GM19324 (cell line): ENCODE measurements at regions not wholly inside any gene's neighbourhood (a gene's known extent, or its start where the extent isn't known, plus 50 kb on each side); places are given as distances from the start of the nearest gene placed in this dataset.
A peak's percentile ranks its signal among the peaks of the same experiment; 100 is the strongest.
"Not testable (repeated sequence)": the region's sequence is repeated elsewhere in the genome, so short reads cannot be mapped to it uniquely, and the experiment has no call there.

Experiments
- ATAC-seq: cut with Tn5 transposase; IDR thresholded peaks from one replicate; pipeline ENCODE4 v1.9.1; 2021; ENCODE audit warnings: mild to moderate bottlenecking, moderate library complexity; ENCODE audit not compliant: unreplicated experiment, low FRiP score

GRCh38 chr3:3902161-3902560, 102.9 kb downstream of the LRRN1 start:
- no peak for ATAC-seq

DNA sequence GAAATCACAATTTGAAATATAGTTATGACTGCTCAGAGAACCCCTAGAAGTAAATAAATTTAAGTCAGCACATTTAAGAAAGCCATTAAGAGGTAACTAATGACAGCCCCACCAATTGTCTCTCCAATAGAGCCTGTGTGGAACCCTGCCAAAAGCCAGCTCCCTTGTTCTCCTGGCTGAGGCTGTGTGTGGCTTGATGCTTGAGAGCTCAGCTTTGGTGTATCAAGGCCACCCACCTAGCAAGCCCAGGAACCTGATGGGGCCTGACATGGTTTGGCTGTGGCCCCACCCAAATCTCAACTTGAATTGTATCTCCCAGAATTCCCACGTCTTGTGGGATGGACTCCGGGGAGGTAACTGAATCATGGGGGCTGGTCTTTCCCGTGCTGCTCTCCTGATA, 106.9 kb downstream of the LRRN1 start:
- no peak for ATAC-seq

DNA sequence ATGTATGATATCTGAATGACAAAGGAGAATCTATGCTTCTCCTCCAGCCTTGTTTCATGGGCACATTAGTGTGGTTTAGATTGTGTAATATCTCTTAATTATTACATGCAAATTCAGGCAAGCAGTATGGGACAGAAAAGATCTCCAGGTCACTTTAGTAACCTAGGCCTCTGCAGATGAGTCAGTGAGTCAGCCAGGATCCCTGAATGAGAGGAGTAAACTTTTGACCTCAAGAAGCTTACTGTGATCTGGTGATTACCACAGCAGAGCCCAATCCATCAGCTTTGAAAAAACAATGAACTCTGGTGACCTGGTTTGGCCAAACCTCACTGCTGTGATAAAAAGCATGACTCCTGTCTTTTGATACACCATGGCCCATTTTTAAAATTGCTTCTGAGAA, 107.8 kb downstream of the LRRN1 start:
- ATAC-seq: no peak

DNA sequence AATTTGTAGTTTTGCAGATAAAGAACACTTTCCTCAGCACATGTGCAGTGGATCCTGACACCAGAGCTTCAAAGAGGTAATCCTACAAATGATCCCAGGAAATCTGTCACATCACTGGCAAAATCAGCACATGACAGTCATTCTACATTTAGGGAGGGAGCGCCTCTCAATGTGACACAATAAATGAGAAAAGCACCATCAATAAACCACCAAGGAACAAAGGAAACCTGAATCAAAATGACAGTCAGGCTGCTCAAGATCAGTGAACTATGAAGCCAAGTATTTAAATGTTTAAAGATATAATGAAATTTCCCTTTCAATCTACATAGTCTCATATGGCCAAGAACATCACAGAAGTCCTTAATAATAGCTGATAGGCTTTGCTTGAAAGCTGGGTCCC, 119.5 kb downstream of the LRRN1 start:
- ATAC-seq: no peak

- ATAC-seq: no peak
Measured at GRCh38 chr3:3919316-3919715, 120.1 kb downstream of the LRRN1 start.

DNA sequence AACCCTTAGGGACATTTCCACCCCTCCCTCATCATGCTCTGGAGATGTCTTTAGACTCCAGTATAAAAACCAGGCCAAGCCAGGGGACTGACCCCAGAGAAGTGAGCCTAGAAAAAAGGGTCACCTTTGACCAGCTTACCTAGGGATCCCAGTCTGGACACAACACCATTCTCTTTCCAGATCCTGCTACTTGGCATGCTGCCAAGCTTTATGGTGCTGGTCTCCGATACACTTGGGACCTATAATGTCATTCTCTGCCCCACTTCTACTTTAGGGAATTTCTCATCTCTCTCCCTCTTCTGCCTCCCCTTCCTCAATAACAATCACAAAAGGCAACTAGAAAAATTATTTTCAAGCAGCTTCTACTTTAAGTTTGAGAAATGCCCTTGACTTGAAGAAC, 124.4 kb downstream of the LRRN1 start:
- no peak for ATAC-seq

DNA sequence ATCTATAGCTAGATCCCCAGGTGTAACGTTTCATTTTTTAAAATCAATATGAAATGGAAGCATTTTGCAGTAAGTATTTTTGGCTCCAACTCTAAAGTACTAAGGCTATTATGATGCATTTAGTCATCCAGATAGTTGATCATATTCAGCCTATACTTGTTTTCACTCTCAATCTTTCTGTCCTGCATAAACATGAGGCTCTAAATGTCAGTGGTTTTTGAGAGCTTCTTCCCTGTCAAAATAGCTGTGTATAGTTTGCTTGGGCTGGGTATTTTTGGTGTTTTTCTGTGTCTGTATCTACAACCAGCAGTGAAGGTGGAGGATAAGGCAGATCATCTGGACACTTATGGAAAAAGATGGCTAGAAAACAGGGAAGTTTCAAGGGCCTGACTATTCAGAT, 128.0 kb downstream of the LRRN1 start:
- no peak for ATAC-seq

- ATAC-seq: no peak
Measured at GRCh38 chr3:3927965-3928364, 128.7 kb downstream of the LRRN1 start.

GRCh38 chr3:3941380-3941779, 142.1 kb downstream of the LRRN1 start:
- ATAC-seq: not testable (repeated sequence)

DNA sequence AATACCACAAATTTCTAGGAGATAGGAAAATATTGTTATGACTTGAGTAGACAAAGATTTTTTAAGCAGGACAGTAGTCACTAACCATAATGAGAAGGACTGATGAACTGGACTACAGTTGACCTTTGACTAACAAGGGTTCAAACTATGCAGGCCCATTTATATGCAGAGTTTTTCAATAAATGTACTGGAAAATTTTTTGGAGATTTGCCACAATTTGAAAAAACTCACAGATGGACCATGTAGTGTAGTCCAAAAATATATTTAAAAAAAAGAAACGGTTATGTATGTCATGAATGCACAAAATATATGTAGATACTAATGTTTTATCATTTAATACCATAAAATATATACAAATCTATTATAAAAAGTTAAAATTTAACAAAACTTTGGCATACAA, 151.8 kb downstream of the LRRN1 start:
- ATAC-seq: no peak

DNA sequence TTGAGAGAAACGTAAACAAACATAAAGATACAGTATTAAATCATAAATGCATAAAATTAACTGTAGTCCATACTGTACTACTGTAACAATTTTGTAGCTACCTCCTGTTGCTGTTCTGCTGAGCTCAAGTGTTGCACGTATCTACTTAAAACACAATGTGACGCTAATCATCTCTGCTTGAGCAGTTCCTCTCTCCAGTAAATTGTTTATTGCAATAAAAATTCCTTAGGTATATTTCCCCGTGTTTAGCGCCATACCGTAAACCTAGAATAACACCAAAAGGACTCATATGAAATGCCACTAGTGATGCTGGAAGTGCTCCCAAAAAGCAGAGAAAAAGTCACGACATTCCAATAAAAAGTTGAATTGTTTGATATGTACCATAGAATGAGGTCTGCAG, 152.3 kb downstream of the LRRN1 start:
- ATAC-seq: no peak

GRCh38 chr3:3962867-3963266, 163.6 kb downstream of the LRRN1 start:
- not testable (repeated sequence) for ATAC-seq

GRCh38 chr3:3984053-3984452, 184.8 kb downstream of the LRRN1 start:
- no peak for ATAC-seq

DNA sequence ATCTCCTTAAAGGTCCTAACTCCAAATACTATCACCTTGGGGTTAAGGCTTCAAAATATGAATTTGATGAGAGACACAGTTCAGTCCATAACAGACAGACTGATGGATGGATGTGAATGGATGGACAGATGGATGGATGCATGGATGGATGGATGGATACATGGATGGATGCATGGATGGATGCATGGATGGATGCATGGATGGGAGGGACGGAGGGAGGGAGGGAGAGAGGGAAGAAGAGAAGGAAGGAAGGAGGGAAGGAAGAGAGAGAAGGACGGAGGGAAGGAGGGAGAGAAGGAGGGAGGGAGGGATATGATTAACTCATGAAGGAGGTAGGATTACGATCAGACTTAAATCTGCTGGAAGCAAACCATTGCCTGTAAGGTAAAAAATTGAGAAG, 192.4 kb downstream of the LRRN1 start:
- ATAC-seq: no peak

GRCh38 chr3:3992312-3992874, 193.2 kb downstream of the LRRN1 start:
- ATAC-seq: no peak

DNA sequence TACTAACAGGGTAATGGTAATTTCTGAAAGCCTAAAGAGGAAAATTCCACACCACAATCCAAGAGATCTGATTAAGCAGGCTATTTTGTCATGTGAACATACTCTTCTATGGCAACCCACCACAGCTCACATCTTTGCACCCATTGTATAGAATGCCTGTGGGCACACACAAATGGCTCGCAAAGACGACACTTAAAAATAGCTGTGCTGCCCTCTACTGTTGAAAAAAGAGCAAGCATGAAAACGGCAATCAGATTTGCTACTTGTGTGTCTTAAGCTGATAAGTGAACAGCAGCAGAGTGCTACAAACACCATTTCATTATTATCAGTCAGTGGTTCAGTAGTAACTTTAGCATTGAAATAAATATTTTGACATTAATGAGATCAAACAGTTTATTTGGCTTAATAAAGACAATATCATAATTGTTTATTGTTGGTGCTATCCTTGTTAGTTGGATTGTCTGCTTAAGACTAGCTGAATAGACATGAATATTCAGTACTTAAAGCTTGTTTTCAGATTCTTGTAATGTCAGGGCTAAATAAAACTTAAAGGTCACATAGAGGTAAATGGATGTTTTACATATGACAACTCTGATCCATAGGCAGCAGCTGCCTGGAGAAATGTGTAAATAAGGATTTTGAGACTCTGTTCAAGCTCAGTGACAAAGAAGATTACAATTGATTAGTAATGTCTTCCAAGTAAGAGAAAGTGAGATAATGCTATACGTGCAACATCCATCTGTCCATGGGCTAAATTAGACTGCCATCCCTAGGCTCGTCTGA, 199.1 kb downstream of the LRRN1 start:
- ATAC-seq: peak; percentile 82

GRCh38 chr3:3999340-3999739, 200.1 kb downstream of the LRRN1 start:
- not testable (repeated sequence) for ATAC-seq

DNA sequence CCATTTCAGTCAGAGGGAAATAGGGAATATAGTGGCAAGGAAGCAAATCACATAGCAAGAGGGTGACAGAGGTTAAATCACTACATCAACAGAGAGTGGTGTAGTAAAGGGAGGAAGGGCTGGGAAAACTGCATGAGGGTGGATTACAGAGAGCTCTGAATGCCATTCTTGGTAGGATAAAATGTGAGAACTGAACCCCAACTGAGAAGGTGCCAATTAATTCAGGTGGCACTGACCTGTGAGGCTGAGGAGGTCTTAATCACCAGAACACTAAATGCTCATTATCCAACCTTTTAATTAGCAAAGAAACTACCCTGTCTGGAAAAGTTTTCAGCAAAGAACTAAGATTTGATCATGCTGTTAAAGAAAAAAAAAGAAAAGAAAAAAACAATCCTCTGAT, 202.7 kb downstream of the LRRN1 start:
- no peak for ATAC-seq

DNA sequence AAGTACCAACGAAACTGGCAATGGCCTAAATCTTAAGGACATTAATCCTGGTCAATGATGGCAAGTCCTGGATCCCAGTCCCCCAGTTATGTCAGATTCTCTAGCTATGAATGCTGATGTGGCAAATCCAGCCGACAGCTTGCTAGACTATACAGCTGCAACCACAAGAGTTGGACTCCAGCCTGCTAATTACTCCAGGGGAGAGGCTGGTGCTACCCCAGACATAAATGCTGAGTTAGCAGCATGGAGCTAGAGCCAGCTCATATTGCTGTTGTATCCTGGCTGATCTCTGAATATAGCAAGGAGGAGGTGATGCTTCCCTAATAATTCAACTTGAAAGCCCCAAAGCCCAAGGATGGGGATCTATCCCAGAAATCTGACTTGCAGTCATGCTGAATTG, 207.1 kb downstream of the LRRN1 start:
- no peak for ATAC-seq

DNA sequence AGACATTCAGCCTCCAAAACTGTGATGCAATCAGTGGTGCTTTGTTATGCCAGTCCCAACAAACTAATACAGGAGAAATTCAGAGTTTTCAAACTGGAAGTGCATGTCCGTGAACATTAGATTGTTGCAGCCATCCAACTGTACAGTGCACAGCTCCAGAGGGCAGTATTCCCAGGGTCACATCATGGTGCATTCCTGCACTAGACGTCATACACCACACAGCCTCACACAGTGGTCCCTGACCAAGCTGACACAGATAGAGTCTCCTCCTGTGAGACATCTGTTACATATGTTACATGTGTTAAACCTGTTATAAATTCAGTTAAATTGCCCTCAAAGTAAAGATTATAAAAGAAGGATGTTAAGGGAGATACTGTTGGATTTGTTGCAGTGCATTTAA, 209.0 kb downstream of the LRRN1 start:
- ATAC-seq: no peak

DNA sequence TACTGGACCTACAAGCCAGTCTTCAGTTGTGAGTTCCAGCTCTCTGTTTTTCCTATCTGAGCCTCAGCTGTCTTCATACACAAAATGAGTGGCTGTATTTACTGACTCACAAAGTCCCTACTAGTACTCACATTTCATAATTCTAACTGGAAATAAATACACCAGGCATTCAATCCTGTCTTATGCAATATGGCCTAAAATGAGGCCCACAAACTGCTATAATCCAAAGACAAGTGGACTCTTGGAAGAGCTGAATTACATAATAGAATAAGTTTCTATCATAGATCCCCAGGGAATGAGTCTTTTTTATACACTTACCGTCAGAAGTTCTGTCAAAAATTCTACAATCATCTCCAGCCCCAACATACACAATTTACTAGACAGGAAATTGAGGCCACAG, 211.9 kb downstream of the LRRN1 start:
- no peak for ATAC-seq

- ATAC-seq: no peak
Measured at GRCh38 chr3:4015426-4015825, 216.2 kb downstream of the LRRN1 start.
